IMR-90 (cell line): ENCODE measurements at regions not wholly inside any gene's neighbourhood (a gene's known extent, or its start where the extent isn't known, plus 50 kb on each side); places are given as distances from the start of the nearest gene placed in this dataset.

Experiments
- ATAC-seq: fragments of 200-7000 bp; cut with Tn5 transposase; 2 replicates; pipeline ENCODE4 v1.9.1; 2020; ENCODE audit warnings: low read depth, mild to moderate bottlenecking, moderate library complexity
- BruUV-seq: library from RNA; stranded (reverse); fragments of 400-500 nt; replicated peaks from 2 replicates; lab custom pipeline; 2021; lab: Mats Ljungman, UMichigan
- CTCF ChIA-PET: fragments of 300-600 bp; formaldehyde crosslinking; extraction: SDS; loops from one replicate; lab custom pipeline; 2021; ENCODE audit warnings: antibody characterized with exemption; lab: Yijun Ruan, JAX
- POLR2A ChIA-PET: fragments of 300-600 bp; sonication (Branson Sonifier 250); formaldehyde crosslinking; loops from one replicate; lab custom pipeline; 2022; ENCODE audit warnings: antibody characterized with exemption; ENCODE audit not compliant: unreplicated experiment; lab: Charles Lee
- DNase-seq: peaks from one replicate; pipeline ENCODE4 v3.0.0; 2013
- H2AFZ ChIP-seq: replicated peaks from 2 replicates; pipeline ENCODE3; 2013; ENCODE audit warnings: low read length, mild to moderate bottlenecking; ENCODE audit not compliant: poor library complexity
- H2AK5ac ChIP-seq: 2 replicates; pipeline ENCODE4 v1.6.1; 2013; ENCODE audit warnings: low read depth, low read length, inconsistent platforms
- H2AK9ac ChIP-seq: replicated peaks from 2 replicates; pipeline ENCODE3; 2013; ENCODE audit warnings: mild to moderate bottlenecking, low read depth, low read length, moderate library complexity; ENCODE audit not compliant: poor library complexity
- H2BK120ac ChIP-seq: 2 replicates; pipeline ENCODE4 v1.6.1; 2013; ENCODE audit warnings: low read depth, low read length, inconsistent platforms
- H2BK15ac ChIP-seq: 3 replicates; pipeline ENCODE4 v1.6.1; 2013; ENCODE audit warnings: low read depth, low read length, inconsistent platforms
- H2BK20ac ChIP-seq: 2 replicates; pipeline ENCODE4 v1.6.1; 2013; ENCODE audit warnings: low read depth, mild to moderate bottlenecking, inconsistent platforms, low read length, moderate library complexity
- H2BK5ac ChIP-seq: 2 replicates; pipeline ENCODE4 v1.6.1; 2013; ENCODE audit warnings: mild to moderate bottlenecking, low read depth, low read length, inconsistent platforms; ENCODE audit not compliant: poor library complexity, severe bottlenecking
- H3K14ac ChIP-seq: replicated peaks from 2 replicates; pipeline ENCODE4 v1.6.1; 2013; ENCODE audit warnings: low read depth, low read length, inconsistent platforms
- H3K18ac ChIP-seq: 2 replicates; pipeline ENCODE4 v1.6.1; 2013; ENCODE audit warnings: low read depth, low read length, control low read depth
- H3K23ac ChIP-seq: 2 replicates; pipeline ENCODE4 v1.6.1; 2013; ENCODE audit warnings: low read depth, low read length, inconsistent platforms
- H3K27ac ChIP-seq: 2 replicates; pipeline ENCODE4 v1.5.1; 2013; ENCODE audit warnings: mild to moderate bottlenecking, control low read depth, low read length; ENCODE audit not compliant: insufficient read depth
- H3K27me3 ChIP-seq: 2 replicates; pipeline ENCODE4 v1.6.1; 2013; ENCODE audit warnings: low read length; ENCODE audit not compliant: control insufficient read depth, insufficient read depth
- H3K36me3 ChIP-seq: 2 replicates; pipeline ENCODE4 v1.6.1; 2013; ENCODE audit warnings: low read length, mixed read lengths; ENCODE audit not compliant: control insufficient read depth, insufficient read depth
- H3K4ac ChIP-seq: 2 replicates; pipeline ENCODE4 v1.6.1; 2013; ENCODE audit warnings: low read depth, low read length, inconsistent platforms
- H3K4me1 ChIP-seq: 2 replicates; pipeline ENCODE4 v1.6.1; 2013; ENCODE audit warnings: low read length, mixed read lengths; ENCODE audit not compliant: control insufficient read depth, insufficient read depth
- H3K4me2 ChIP-seq: 2 replicates; pipeline ENCODE4 v1.6.1; 2013; ENCODE audit warnings: low read depth, mild to moderate bottlenecking, control low read depth, low read length, moderate library complexity
- H3K4me3 ChIP-seq: 2 replicates; pipeline ENCODE4 v1.5.1; 2013; ENCODE audit warnings: low read depth, mild to moderate bottlenecking, control low read depth, low read length, moderate library complexity; ENCODE audit not compliant: insufficient read depth
- H3K56ac ChIP-seq: 2 replicates; pipeline ENCODE4 v1.6.1; 2013; ENCODE audit warnings: low read length, inconsistent platforms; ENCODE audit not compliant: insufficient read depth; ENCODE audit errors: extremely low read depth
- H3K79me1 ChIP-seq, 2 experiments: 2 replicates each; pipeline ENCODE4 v1.6.1; 2013; ENCODE audit warnings: low read length in 2 of 2, inconsistent platforms in 1 of 2, low read depth in 1 of 2
- H3K9ac ChIP-seq: 2 replicates; pipeline ENCODE4 v1.6.1; 2013; ENCODE audit warnings: low read depth, low read length, control low read depth
- H3K9me1 ChIP-seq: 2 replicates; pipeline ENCODE4 v1.6.1; 2013; ENCODE audit warnings: low read length, inconsistent platforms; ENCODE audit not compliant: insufficient read depth
- H3K9me3 ChIP-seq: 2 replicates; pipeline ENCODE4 v1.6.1; 2013; ENCODE audit warnings: low read length; ENCODE audit not compliant: control insufficient read depth, insufficient read depth
- H4K20me1 ChIP-seq: 2 replicates; pipeline ENCODE4 v1.6.1; 2013; ENCODE audit warnings: low read length, inconsistent platforms; ENCODE audit not compliant: insufficient read depth
- H4K5ac ChIP-seq: 2 replicates; pipeline ENCODE4 v1.6.1; 2013; ENCODE audit warnings: mild to moderate bottlenecking, low read depth, low read length, control low read depth
- H4K8ac ChIP-seq, 2 experiments: 2 replicates each; pipeline ENCODE4 v1.6.1; 2013; ENCODE audit warnings: low read depth in 2 of 2, low read length in 2 of 2, control low read depth in 1 of 2, inconsistent platforms in 1 of 2
- H4K91ac ChIP-seq: 2 replicates; pipeline ENCODE4 v1.6.1; 2013; ENCODE audit warnings: low read depth, low read length, inconsistent platforms; ENCODE audit not compliant: insufficient read depth
- FOS ChIP-seq: fragments of 150-350 bp; IDR thresholded peaks from 2 replicates; pipeline ENCODE4 v1.6.1; 2016; ENCODE audit warnings: low read depth, low read length
- MAZ ChIP-seq: IDR thresholded peaks from 2 replicates; pipeline ENCODE4 v1.6.1; 2012; ENCODE audit warnings: low read depth, mild to moderate bottlenecking, low read length, improper control_type of control experiment, moderate library complexity, borderline replicate concordance
- RAD21 ChIP-seq: IDR thresholded peaks from 2 replicates; pipeline ENCODE4 v1.6.1; 2012; ENCODE audit warnings: low read length, improper control_type of control experiment
- RCOR1 ChIP-seq: IDR thresholded peaks from 2 replicates; pipeline ENCODE4 v1.6.1; 2012; ENCODE audit warnings: mild to moderate bottlenecking, low read length, improper control_type of control experiment; ENCODE audit not compliant: insufficient replicate concordance
- whole genome bisulfite sequencing, 2 experiments: methylation state at CpG; one replicate each; pipeline versions ENCODE4 v1.1.5 to v1.1.7; 2013; ENCODE audit warnings: missing lambda C conversion rate in 2 of 2; ENCODE audit not compliant: insufficient read length in 1 of 2; ENCODE audit errors: extremely low coverage in 2 of 2; 5-methylcytosine and 5-hydroxymethylcytosine counted together
- dilution Hi-C: fragments of 300-500 bp; cut with HindIII; formaldehyde crosslinking; loops from one replicate; pipeline ENCODE4 v1.14.3; 2018; ENCODE audit warnings: low sequenced_read_pairs; ENCODE audit not compliant: unreplicated experiment
- in situ Hi-C: fragments of 300-500 bp; cut with MboI; formaldehyde crosslinking; loops from 3 replicates; pipeline ENCODE4 v1.14.3; 2019; ENCODE audit warnings: low sequenced_read_pairs, inconsistent platforms, mixed read lengths
- intact Hi-C: fragments of 100-400 bp; cut with micrococcal nuclease; formaldehyde crosslinking; loops from 2 replicates; pipeline ENCODE4 v1.10.0; 2022

- H2BK5ac ChIP-seq: no peak overlapping the region
- H4K91ac ChIP-seq: no peak overlapping the region
- ChIA-PET CTCF (interaction anchor here (1.1 kb wide), 1 partner anchor 79 kb away, joined by 3 read pairs; no protein-coding TSS in a partner anchor), POLR2A (no interaction called here)
- BruUV-seq: no TSS peak
- H2AK9ac ChIP-seq: no peak overlapping the region
- H4K20me1 ChIP-seq: no peaks in the 10 kb centered on the region
- no peak overlapping the region for H3K18ac ChIP-seq
- H3K23ac ChIP-seq: no peak overlapping the region
- H3K4me3 ChIP-seq: no peak overlapping the region
- no peak overlapping the region for H3K27ac ChIP-seq
- H3K56ac ChIP-seq: no peak overlapping the region
- no peak for TF ChIP-seq RCOR1
- TF ChIP-seq FOS: no peak
- no peak for TF ChIP-seq MAZ
- no peak for TF ChIP-seq RAD21
- no peak overlapping the region for H4K5ac ChIP-seq
- no peak overlapping the region for H2BK120ac ChIP-seq
- in situ Hi-C loops (no loop called here), dilution Hi-C loops (no loop called here), intact Hi-C loops (no loop called here)
- H2BK15ac ChIP-seq: no peak overlapping the region
- H3K27me3 ChIP-seq: no peaks in the 10 kb centered on the region
- ATAC-seq (no peak), DNase-seq (no peak)
- no peak overlapping the region for H3K14ac ChIP-seq
- no peaks in the 10 kb centered on the region for H3K9me3 ChIP-seq
- H3K36me3 ChIP-seq: no peaks in the 10 kb centered on the region
- no peak overlapping the region for H3K9ac ChIP-seq
- no peak overlapping the region for H2AK5ac ChIP-seq
- H2AFZ ChIP-seq: no peak overlapping the region
- H3K4me2 ChIP-seq: no peak overlapping the region
- H3K4ac ChIP-seq: no peak overlapping the region
- H2BK20ac ChIP-seq: no peak overlapping the region
- H3K79me1 ChIP-seq: no peaks in the 10 kb centered on the region
- H3K9me1 ChIP-seq: no peaks in the 10 kb centered on the region
- H3K4me1 ChIP-seq: no peaks in the 10 kb centered on the region
- no CpG with 5 or more reads among the region's 1 CpG for WGBS, 2 experiments
- no peak overlapping the region for H4K8ac ChIP-seq
These were observed 175.4 kb upstream of the VEGFC start for GRCh38 chr4:176968094-176968493.
